Spleen (tissue), 7 donors: ENCODE measurements at regions not wholly inside any gene's neighbourhood (a gene's known extent, or its start where the extent isn't known, plus 50 kb on each side); places are given as distances from the start of the nearest gene placed in this dataset.

Experiments
- CTCF ChIP-seq, 11 experiments: fragments of 200-600 bp in 7 of 11; fragments of 450-650 bp in 4 of 11; sonication (generic) in 4 of 11; IDR thresholded peaks in 8 of 11; conservative IDR thresholded peaks in 3 of 11; 1 replicate in 7 of 11; 2 replicates in 4 of 11; pipeline versions ENCODE4 v1.4.0 to v1.8.0; 2016 to 2021; ENCODE audit warnings: antibody characterized with exemption in 11 of 11, inconsistent platforms in 4 of 11, mild to moderate bottlenecking in 1 of 11
- POLR2A ChIP-seq, 3 donors: fragments of 450-650 bp; IDR thresholded peaks; one replicate each; pipeline ENCODE4 v1.5.1; 2017; ENCODE audit warnings: antibody characterized with exemption in 3 of 3, mild to moderate bottlenecking in 1 of 3
- donor health status: DM: no; HTN: no; CAD: no; lungs with moderate emphysema.
- donor health status: DM: no; HTN: no; CAD: no.
- donor health status: DM: no; HTN: no; CAD: no.

- TF ChIP-seq CTCF (IDR thresholded peaks at IDR 0.05 in 8 of 11, conservative IDR thresholded peaks at IDR 0.05 in 3 of 11) = no peak
- no peak for TF ChIP-seq POLR2A (IDR thresholded peaks at IDR 0.05)
Observed at GRCh38 chr6:164692772-164693510, 616.5 kb downstream of the C6orf118 start.
